Upper lobe of right lung (tissue), 1 donor: ENCODE measurements at regions not wholly inside any gene's neighbourhood (a gene's known extent, or its start where the extent isn't known, plus 50 kb on each side); places are given as distances from the start of the nearest gene placed in this dataset.

Experiments
- ATAC-seq: fragments of 200-7000 bp; cut with Tn5 transposase; one replicate; pipeline ENCODE4 v1.9.1; 2020; ENCODE audit warnings: mild to moderate bottlenecking, moderate library complexity
- DNase-seq: peaks from one replicate; pipeline ENCODE4 v3.0.0-alpha.2; 2020
- H3K27ac ChIP-seq: fragments of 200-600 bp; one replicate; pipeline ENCODE4 v1.8.0; 2022
- H3K27me3 ChIP-seq: fragments of 200-600 bp; one replicate; pipeline ENCODE4 v1.8.0; 2022; ENCODE audit warnings: mild to moderate bottlenecking
- H3K36me3 ChIP-seq: fragments of 200-600 bp; one replicate; pipeline ENCODE4 v1.8.0; 2022
- H3K4me1 ChIP-seq: fragments of 200-600 bp; one replicate; pipeline ENCODE4 v1.8.0; 2022
- H3K4me3 ChIP-seq: fragments of 200-600 bp; one replicate; pipeline ENCODE4 v1.8.0; 2022; ENCODE audit warnings: mild to moderate bottlenecking
- H3K9me3 ChIP-seq: fragments of 200-600 bp; one replicate; pipeline ENCODE4 v1.8.0; 2022
- intact Hi-C: fragments of 100-400 bp; cut with DNase I; formaldehyde crosslinking; loops from one replicate; pipeline ENCODE4 v1.11.0; 2022
- TF ChIP-seq, protein P1 (sequence below): fragments of 200-600 bp; IDR thresholded peaks from one replicate; pipeline ENCODE4 v1.8.0; 2022; ENCODE audit warnings: antibody characterized with exemption
- donor health status: DM: no; HTN: yes; CAD: no; lungs with severe emphysema.

DNA sequence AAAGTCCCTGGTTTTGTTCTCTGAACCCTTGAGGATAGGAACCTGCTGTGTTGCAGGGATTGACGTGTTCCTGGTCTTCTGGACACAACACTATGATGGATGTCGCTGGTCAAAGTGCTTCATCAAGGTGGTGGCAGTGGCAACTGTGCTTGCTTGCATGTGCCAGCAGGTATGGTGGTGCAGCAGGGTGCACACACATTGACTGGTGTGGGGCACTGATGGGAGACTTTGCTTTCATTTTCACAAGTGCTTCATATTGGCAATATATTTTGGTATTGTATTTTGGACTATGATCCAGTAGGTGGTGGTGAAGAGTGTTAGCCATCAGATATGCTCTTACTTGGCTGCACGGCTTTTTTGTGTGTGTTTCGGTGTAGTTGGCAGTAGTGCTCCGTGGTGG, 479.8 kb upstream of the CTNND2 start:
- ATAC-seq (no peak), DNase-seq (no peak)
- Histone ChIP-seq H3K36me3 (no peaks in the 10 kb centered on the region), H3K9me3 (no peaks in the 10 kb centered on the region), H3K27me3 (no peaks in the 10 kb centered on the region), H3K4me1 (no peaks in the 10 kb centered on the region), H3K27ac (no peak overlapping the region), H3K4me3 (no peak overlapping the region)
- TF ChIP-seq, protein P1, sequence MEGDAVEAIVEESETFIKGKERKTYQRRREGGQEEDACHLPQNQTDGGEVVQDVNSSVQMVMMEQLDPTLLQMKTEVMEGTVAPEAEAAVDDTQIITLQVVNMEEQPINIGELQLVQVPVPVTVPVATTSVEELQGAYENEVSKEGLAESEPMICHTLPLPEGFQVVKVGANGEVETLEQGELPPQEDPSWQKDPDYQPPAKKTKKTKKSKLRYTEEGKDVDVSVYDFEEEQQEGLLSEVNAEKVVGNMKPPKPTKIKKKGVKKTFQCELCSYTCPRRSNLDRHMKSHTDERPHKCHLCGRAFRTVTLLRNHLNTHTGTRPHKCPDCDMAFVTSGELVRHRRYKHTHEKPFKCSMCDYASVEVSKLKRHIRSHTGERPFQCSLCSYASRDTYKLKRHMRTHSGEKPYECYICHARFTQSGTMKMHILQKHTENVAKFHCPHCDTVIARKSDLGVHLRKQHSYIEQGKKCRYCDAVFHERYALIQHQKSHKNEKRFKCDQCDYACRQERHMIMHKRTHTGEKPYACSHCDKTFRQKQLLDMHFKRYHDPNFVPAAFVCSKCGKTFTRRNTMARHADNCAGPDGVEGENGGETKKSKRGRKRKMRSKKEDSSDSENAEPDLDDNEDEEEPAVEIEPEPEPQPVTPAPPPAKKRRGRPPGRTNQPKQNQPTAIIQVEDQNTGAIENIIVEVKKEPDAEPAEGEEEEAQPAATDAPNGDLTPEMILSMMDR, result no peak
- intact Hi-C loops, result no loop called here

DNA sequence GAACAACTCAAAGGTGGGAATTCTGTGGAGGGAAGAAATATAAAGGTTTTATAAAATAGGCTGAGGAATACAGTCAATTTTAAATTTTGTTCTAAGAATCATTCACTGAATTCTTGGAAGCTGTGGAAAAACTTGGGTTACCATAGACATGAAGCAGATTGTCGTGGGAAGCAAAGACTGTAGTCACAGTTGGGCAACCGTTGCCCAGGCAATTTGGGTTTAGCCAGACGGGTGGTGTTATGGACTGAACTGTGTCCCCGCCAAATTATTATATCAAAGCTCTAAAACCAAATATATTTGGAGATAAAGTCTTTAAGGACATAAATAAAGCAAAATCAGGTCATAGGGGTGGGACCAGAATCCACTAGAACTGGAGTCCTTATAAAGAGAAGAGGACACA, 463.7 kb upstream of the CTNND2 start:
- TF ChIP-seq, protein P1, result no peak
- intact Hi-C loops, result no loop called here
- H3K4me3 ChIP-seq, result no peak overlapping the region
- no peaks in the 10 kb centered on the region for H3K36me3 ChIP-seq
- H3K27me3 ChIP-seq, result no peaks in the 10 kb centered on the region
- ATAC-seq (no peak), DNase-seq (no peak)
- no peak overlapping the region for H3K27ac ChIP-seq
- no peaks in the 10 kb centered on the region for H3K9me3 ChIP-seq
- H3K4me1 ChIP-seq, result no peaks in the 10 kb centered on the region

DNA sequence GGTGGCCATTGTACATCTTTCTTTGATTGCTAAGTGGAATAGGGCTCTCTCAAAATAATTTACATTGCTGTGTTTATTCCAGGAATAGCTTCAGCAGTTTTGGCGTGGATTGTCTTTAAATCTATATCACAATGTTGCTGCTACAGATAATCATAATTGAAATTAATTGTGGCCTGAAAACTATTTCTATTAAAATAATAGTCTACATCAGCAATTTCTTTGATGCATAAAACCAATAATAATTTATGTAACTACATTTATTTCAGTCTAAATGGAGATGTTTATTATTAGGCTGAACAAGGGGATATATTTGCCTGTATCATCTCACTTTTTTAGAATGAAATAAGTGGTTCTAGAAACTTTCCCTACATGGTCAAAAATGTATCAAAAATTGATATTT, 456.0 kb upstream of the CTNND2 start:
- TF ChIP-seq, protein P1, result no peak
- Histone ChIP-seq H3K36me3 (no peaks in the 10 kb centered on the region), H3K27ac (no peak overlapping the region), H3K4me1 (no peaks in the 10 kb centered on the region), H3K4me3 (no peak overlapping the region), H3K9me3 (no peaks in the 10 kb centered on the region), H3K27me3 (no peaks in the 10 kb centered on the region)
- intact Hi-C loops, result no loop called here
- ATAC-seq (no peak), DNase-seq (no peak)

DNA sequence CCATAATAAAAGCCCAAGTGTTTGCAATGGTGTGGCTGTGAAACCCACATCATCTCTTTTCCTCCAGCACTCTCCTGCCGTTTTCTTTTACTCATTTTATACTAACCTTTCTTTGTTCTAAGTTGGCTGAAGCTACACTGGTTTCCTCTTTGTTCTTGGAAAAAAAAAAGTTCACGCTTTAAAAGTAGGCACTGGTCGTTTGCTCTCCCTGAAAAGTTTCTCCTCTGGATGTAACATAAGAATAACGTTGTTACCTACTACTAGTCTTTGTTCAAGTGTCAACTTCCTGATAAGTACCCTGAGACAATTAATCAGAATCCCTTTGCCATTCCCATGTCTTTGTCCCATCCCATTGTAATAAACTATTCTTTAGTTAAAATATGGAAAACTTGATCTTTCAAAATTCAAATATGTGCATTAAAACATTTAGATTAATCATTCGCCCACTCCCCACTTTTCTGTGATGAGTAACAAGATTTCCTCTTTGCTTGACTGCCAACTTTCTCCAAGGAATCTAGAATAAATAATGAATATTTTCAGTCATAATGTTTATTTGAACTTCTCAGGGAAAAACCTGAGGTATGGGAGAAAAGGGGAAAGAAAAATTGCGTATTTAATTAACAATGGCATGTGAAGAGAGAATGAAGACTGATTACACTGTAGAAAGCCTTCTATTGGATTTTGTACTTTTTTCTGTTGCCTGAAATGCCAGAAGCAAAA, 454.3 kb upstream of the CTNND2 start:
- intact Hi-C loops, result no loop called here
- H3K9me3 ChIP-seq, result no peaks in the 10 kb centered on the region
- TF ChIP-seq, protein P1, result no peak

DNA sequence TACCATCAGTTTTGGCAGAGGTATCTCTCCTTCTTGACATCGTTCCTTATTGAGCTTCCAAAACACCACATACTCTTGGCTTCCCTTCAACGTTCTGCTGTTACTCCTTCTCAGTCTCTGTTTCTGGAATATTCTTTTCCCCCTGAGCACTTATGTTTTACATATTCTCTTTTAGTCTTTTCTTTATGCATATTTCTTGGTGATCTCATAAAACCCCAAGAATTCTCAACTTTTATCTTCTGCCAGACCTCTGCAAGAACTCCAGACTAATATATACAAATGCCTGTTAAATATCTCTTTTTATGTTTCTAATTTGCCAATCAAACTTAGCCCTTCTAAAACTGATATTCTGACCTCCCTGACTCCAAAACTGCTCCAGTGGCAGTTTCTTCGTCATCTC, 453.4 kb upstream of the CTNND2 start:
- H3K27me3 ChIP-seq, result no peaks in the 10 kb centered on the region
- H3K9me3 ChIP-seq, result no peaks in the 10 kb centered on the region
- DNase-seq, result no peak
- intact Hi-C loops, result no loop called here
- H3K4me3 ChIP-seq, result no peak overlapping the region
- H3K36me3 ChIP-seq, result no peaks in the 10 kb centered on the region
- ATAC-seq, result no peak
- H3K4me1 ChIP-seq, result no peaks in the 10 kb centered on the region
- TF ChIP-seq, protein P1, result no peak
- H3K27ac ChIP-seq, result no peak overlapping the region

More for the DNA sequence above, 454.3 kb upstream of the CTNND2 start:
- H3K36me3 ChIP-seq, result no peaks in the 10 kb centered on the region
- H3K27me3 ChIP-seq, result no peaks in the 10 kb centered on the region
- H3K4me3 ChIP-seq, result no peak overlapping the region
- ATAC-seq (no peak), DNase-seq (no peak)
- no peaks in the 10 kb centered on the region for H3K4me1 ChIP-seq
- no peak overlapping the region for H3K27ac ChIP-seq

DNA sequence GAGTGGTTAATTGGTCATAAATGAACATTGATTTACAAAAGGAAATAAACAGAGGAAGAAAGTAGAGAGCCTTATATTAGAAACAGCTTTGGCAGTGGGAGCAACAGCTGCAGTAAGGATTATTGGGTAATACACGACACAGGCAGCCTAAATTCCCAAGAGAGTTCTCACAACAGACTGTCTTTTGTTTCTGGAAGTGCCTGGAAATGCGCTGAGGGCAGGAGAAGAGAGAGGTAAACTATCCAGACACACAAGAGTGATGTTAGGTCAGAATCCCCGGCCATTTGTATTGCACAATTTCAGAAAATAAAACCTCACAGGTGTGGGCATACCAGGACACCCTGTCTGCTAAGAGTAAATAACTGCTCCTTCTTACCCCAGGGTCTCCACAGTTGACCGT, 450.4 kb upstream of the CTNND2 start:
- intact Hi-C loops, result no loop called here
- Histone ChIP-seq H3K4me1 (no peaks in the 10 kb centered on the region), H3K9me3 (no peaks in the 10 kb centered on the region), H3K27ac (no peak overlapping the region), H3K27me3 (no peaks in the 10 kb centered on the region), H3K4me3 (no peak overlapping the region), H3K36me3 (no peaks in the 10 kb centered on the region)
- TF ChIP-seq, protein P1, result no peak
- DNase-seq (no peak), ATAC-seq (no peak)
